ENCODE measurements at regions not wholly inside any gene's neighbourhood (a gene's known extent, or its start where the extent isn't known, plus 50 kb on each side); places are given as distances from the start of the nearest gene placed in this dataset.
"Not testable (repeated sequence)": the region's sequence is repeated elsewhere in the genome, so short reads cannot be mapped to it uniquely, and the experiment has no call there.

GRCh38 chr3:177353140-177353539, 155.9 kb upstream of the TBL1XR1 start:
- no peaks in the 10 kb centered on the region for H3K9me3 ChIP-seq (ENCODE audit: low read depth)
- DNase-seq (ENCODE audit: low read depth in 1 of 2, low spot score in 1 of 2), result no peak
- H3K27me3 ChIP-seq, result no peaks in the 10 kb centered on the region
- H3K36me3 ChIP-seq, result no peaks in the 10 kb centered on the region
- H3K4me1 ChIP-seq (ENCODE audit: low read depth), result peaks cover 13% of the 10 kb centered on the region
- H3K4me3 ChIP-seq, result no peak overlapping the region
- TF ChIP-seq CTCF (IDR thresholded peaks at IDR 0.05; ENCODE audit: low read depth, low read length), result no peak
- no peak overlapping the region for H3K27ac ChIP-seq

- H3K27me3 ChIP-seq; DNase-seq (ENCODE audit: low read depth in 1 of 2, low spot score in 1 of 2); H3K9me3 ChIP-seq (ENCODE audit: low read depth); H3K36me3 ChIP-seq; H3K4me3 ChIP-seq; H3K27ac ChIP-seq: not testable (repeated sequence)
- H3K4me1 ChIP-seq (ENCODE audit: low read depth), result peaks cover 18% of the 10 kb centered on the region
Measured at GRCh38 chr3:177353879-177354278, 156.6 kb upstream of the TBL1XR1 start.

- no peak for TF ChIP-seq CTCF (IDR thresholded peaks at IDR 0.05; ENCODE audit: low read depth, low read length)
- Histone ChIP-seq H3K27ac (no peak overlapping the region), H3K4me1 (ENCODE audit: low read depth) (peaks cover 24% of the 10 kb centered on the region), H3K4me3 (no peak overlapping the region), H3K36me3 (no peaks in the 10 kb centered on the region), H3K27me3 (no peaks in the 10 kb centered on the region), H3K9me3 (ENCODE audit: low read depth) (no peaks in the 10 kb centered on the region)
- DNase-seq (ENCODE audit: low read depth in 1 of 2, low spot score in 1 of 2), result no peak
Measured at GRCh38 chr3:177354466-177354865, 157.2 kb upstream of the TBL1XR1 start.

- TF ChIP-seq CTCF (IDR thresholded peaks at IDR 0.05; ENCODE audit: low read depth, low read length), result no peak
- H3K9me3 ChIP-seq (ENCODE audit: low read depth), result no peaks in the 10 kb centered on the region
- no peak overlapping the region for H3K27ac ChIP-seq
- no peak overlapping the region for H3K4me3 ChIP-seq
- peaks cover 26% of the 10 kb centered on the region for H3K4me1 ChIP-seq (ENCODE audit: low read depth)
- H3K27me3 ChIP-seq, result no peaks in the 10 kb centered on the region
- H3K36me3 ChIP-seq, result no peaks in the 10 kb centered on the region
- no peak for DNase-seq (ENCODE audit: low read depth in 1 of 2, low spot score in 1 of 2)
Measured at GRCh38 chr3:177356113-177356512, 158.8 kb upstream of the TBL1XR1 start.

- no peaks in the 10 kb centered on the region for H3K36me3 ChIP-seq
- H3K4me3 ChIP-seq, result no peak overlapping the region
- peaks cover 26% of the 10 kb centered on the region for H3K4me1 ChIP-seq (ENCODE audit: low read depth)
- TF ChIP-seq CTCF (IDR thresholded peaks at IDR 0.05; ENCODE audit: low read depth, low read length), result no peak
- no peaks in the 10 kb centered on the region for H3K27me3 ChIP-seq
- peak overlapping the region; percentile 82 for H3K27ac ChIP-seq
- DNase-seq (ENCODE audit: low read depth in 1 of 2, low spot score in 1 of 2), result peak in 1 of 2 donors; percentile 31
- no peaks in the 10 kb centered on the region for H3K9me3 ChIP-seq (ENCODE audit: low read depth)
Measured at GRCh38 chr3:177356952-177357351, 159.7 kb upstream of the TBL1XR1 start.

GRCh38 chr3:177357352-177358090, 160.2 kb upstream of the TBL1XR1 start:
- H3K4me3 ChIP-seq, result no peak overlapping the region
- no peaks in the 10 kb centered on the region for H3K9me3 ChIP-seq (ENCODE audit: low read depth)
- TF ChIP-seq CTCF (IDR thresholded peaks at IDR 0.05; ENCODE audit: low read depth, low read length), result no peak
- peak overlapping the region; percentile 82 for H3K27ac ChIP-seq
- no peaks in the 10 kb centered on the region for H3K27me3 ChIP-seq
- peaks cover 26% of the 10 kb centered on the region for H3K4me1 ChIP-seq (ENCODE audit: low read depth)
- peak in 1 of 2 donors; percentile 84 for DNase-seq (ENCODE audit: low read depth in 1 of 2, low spot score in 1 of 2)
- H3K36me3 ChIP-seq, result no peaks in the 10 kb centered on the region
